NCI-H2227 (cell line): ENCODE measurements at regions not wholly inside any gene's neighbourhood (a gene's known extent, or its start where the extent isn't known, plus 50 kb on each side); places are given as distances from the start of the nearest gene placed in this dataset.
"Not testable (repeated sequence)": the region's sequence is repeated elsewhere in the genome, so short reads cannot be mapped to it uniquely, and the experiment has no call there.

Source experiments
- DNase-seq: peaks from one replicate; lab custom pipeline; 2025; ENCODE audit not compliant: unreplicated experiment; lab: John Stamatoyannopoulos, UW

- DNase-seq = no peak
Observed at GRCh38 chr1:104018922-104019674, 269.4 kb downstream of the AMY1C start.

- DNase-seq = no peak
Observed at GRCh38 chr1:104019675-104020049, 270.0 kb downstream of the AMY1C start.

DNA sequence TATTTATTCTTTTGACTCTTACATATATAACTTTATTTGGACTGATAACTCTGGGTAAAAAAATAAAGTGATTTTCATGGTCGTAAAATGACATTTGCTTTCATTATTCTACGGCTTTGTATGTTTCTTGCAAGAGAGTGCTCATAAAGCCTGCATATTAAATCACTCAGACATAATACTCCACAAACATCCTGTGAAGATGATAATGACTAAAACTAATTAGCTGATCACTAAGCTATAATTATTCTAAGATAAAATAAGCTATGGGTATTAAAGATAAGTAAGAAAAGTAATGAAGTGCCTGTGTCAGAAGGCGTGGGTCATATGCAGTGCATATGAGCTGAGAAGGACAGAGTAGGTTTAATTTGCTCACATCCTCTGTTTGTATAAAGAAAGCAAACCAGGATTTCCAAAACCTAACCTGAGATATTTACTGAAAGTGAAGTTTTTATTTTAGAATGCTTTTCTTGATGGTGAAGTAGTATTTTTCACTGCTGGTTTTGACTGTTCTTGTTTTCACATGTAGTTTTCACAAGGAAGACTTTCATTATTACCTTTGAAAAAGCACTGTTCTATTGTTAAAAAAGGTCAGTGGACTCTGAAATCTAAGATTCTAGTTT is 278.8 kb downstream of the AMY1C start:
- no peak for DNase-seq

DNA sequence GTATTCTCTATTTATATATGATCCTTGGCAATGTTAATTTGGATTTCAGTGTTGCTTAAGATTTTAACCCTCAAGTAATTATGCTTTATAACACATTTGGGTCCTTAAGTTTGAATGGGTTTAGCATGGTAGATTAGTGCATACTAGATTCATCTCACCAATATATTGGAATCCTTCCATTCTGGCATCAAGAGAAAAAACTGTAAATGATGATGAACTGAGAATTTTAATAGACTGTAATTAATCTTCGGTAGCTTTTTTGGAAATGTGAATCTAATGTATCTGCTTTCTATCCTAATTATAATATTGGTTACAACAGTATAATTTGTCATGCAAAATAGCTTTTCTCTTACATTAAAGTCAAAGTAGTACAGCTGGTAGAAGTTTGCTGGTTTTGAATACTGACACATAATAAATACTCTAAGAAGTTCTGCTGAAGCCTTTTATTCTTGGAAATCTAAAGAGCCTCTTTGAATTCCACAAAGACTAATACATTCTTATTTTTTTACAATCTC is 279.8 kb downstream of the AMY1C start:
- no peak for DNase-seq

GRCh38 chr1:104056786-104057185 is 307.1 kb downstream of the AMY1C start:
- no peak for DNase-seq

GRCh38 chr1:104057219-104057898 is 307.7 kb downstream of the AMY1C start:
- DNase-seq = not testable (repeated sequence)

DNA sequence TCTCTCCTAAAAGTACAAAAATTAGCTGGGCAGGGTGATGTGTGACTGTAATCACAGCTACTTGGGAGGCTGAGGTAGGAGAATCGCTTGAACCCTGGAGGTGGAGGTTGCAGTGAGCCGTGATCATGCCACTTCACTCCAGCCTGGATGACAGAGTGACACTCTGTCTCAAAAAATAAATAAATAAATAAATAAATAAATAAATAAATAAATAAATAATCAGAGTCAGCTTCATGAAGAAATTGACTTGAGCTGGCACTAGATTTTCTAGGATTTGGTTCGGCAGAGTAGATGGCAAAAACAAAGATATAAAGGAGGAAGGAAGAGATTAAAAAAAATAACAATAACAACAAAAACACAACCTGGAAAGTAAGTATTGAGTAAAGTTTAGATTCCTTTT is 311.9 kb downstream of the AMY1C start:
- not testable (repeated sequence) for DNase-seq

DNA sequence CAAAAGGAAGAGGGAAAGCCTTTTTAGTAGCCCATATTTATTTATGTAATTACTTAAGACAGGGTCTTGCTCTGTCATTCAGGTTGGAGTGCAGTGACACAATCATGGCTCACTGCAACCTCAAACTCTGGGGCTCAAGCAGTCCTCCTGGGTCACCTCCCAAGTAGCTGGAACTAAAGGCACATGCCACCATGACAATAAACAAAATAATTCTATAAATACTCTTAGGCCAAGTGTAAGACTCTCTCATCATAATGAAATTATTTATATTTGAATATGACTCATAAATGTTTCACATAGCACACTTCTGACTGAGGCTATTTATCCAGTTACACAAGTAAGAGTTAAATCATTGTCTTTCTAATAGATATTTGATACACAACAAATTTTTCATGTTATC is 314.7 kb downstream of the AMY1C start:
- no peak for DNase-seq

- no peak for DNase-seq
Observed at GRCh38 chr1:104072915-104073371, 323.2 kb downstream of the AMY1C start.

DNA sequence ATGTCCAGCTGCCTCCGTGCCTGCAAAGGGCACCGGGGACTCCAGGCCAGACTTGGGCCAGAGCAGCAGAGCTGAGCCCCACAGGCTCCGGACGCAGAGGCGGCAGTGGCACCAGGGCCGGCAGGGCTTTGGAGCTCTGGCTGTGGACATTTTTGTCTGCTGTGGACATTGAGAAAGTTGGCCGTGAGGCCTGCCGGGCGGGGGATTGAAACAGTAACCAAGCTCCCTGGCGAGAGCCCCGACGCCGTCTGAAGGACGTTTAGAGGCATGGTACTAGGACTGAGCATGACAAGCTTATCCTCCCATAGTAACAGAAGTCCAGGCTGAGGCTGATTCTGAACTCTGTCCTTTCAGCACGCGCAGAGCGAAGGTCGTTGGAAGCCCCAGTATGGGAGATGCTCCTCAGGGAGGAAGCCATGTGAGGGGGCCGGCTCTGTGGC is 323.8 kb downstream of the AMY1C start:
- DNase-seq = no peak

DNA sequence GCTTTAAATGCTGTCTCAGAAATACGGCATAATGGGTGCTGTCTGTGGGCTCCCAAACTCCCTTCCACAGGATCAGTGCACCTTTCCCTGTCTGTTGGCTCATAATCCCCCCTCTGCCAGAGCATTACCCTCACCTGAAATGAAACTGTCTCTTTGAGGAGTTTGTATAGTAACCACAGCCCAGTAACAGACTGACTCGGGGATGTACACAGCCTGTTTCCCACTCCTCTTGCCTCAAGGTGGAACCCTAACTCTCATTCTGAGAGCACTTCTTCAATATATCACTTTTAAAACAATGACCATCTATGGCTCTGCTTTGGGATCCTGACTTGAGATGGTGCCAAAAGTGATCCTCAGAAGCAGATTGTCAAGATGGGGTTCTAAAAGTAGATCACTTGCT is 332.5 kb downstream of the AMY1C start:
- no peak for DNase-seq

- no peak for DNase-seq
Observed at GRCh38 chr1:104084380-104084779, 334.7 kb downstream of the AMY1C start.

DNA sequence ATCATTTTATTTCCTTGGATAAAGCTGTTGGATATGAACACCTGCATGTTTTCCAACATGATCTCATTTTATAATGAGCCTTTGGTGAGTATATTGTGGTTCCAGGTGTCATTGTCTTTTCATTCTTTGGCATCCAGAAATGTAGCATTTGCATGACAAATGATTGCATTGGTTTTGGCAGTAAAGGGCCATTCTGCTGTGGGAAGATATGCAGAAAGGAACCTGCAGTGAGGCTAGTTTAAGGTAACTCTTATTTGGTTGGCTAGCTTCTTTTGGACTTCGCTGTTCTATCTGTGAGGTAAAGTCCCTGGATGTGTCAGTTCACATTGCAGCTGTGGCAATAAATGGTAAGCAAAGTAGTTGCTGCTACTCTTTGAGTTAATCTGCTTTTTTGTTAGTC is 343.0 kb downstream of the AMY1C start:
- no peak for DNase-seq

DNA sequence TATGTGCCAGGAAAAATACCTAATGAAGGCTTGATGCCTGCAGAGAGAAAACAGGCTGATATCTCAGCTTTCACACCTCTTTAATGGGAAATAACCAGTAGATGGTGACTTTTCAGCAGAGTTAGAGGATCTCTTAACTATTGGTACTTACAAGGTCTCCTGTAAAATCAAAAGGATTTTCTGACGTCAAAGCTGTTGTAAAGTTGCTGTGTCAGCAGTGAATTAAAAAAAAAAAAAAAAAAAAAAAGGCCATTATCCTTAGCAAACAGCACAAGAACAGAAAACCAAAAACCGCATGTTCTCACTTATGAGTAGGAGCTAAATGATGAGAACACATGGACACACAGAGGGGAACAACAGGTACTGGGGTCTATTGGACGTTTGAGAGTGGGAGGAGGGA is 349.1 kb downstream of the AMY1C start:
- DNase-seq = no peak

DNA sequence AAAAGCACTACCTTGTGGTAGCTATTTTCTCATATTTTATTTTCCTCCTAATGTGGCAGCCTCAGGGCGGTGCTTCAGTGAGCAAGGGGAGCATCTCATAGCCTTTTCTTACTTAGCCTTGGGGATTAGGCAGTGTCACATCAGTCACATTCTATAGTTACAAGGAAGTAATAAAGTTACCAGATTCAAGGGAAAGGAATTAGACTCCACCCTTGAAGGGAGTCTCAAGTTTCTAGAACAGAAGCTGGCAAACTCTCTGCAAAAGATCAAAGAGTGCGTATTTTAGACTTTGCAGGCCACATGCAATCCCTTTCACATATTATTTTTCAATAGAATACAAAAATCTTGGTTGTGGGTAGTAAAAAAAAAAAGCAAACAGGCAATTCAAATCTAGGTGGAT is 350.4 kb downstream of the AMY1C start:
- no peak for DNase-seq

DNA sequence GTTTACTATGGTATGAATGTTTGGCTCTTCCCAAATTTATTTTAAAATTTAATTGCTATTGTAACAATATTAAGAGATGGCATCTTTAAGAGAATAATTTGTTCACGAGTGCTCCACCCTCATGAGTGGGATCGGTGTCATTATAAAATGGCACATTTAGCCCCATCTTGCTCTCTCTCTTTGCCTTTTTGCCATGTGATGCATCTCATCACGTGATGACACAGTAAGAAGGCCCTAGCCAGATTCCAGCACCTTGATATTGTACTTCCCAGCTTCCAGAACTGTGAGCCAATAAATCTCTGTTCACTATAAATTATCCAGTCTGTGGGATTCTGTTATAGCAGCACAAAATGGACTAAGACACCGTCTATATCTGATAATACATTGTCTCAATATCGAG is 355.8 kb downstream of the AMY1C start:
- DNase-seq = no peak

DNA sequence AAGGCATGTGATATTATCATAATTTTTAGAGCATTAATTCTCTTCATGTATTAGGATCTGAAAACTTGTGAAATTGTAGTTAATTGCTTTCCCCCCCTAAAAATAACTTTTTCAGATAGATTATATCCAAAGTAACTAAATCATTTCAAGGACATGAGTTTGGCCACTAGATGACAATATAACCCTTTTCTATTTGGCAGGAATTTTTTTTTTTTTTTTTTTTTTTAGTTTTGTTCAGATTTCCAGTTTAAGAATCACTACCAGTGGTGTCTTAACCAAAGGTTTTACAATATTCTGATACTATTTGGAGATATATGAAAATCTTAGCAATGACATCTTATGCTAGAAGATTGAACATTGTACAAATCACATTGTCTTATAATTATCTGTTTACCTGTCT is 370.8 kb downstream of the AMY1C start:
- DNase-seq = no peak

DNA sequence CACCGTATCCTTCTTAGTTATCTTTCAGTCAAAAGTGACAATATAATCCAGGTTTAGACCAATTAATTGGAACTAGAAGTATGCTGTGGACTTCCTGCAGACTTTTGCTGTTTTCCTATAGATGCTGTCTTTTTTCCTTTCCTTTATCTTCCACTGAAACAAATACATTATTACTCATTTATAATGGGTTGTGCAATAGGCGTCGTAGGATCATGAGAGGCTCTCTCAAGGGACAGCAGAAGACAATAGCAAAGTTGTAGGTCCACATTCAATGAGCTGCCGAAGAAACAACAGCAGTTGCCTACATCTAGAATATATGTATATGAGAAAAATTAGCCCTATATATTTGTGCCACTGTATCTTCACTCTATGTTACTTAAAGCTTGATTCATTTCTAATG is 371.6 kb downstream of the AMY1C start:
- no peak for DNase-seq

- DNase-seq = no peak
Observed at GRCh38 chr1:104125266-104125665, 375.6 kb downstream of the AMY1C start.

DNA sequence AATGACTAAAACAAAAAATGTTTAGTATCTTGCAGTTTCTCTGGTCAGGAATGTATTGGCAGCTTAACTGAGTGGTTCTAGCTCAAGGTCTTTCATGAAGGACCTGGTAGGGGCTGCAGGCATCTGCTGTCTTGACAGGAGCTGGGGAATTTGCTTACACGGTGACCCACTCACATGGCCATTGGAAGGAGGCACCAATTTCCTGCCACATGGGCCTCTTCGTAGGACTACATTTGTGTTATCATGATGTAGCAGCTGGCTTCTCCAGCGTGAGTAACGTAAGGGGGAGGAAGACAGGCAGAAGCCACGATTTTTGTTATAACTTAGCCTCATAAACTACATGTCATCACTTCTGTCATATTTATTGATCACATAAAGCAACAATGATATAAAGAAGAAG is 376.3 kb downstream of the AMY1C start:
- DNase-seq = no peak

- DNase-seq = no peak
Observed at GRCh38 chr1:104132382-104132973, 382.8 kb downstream of the AMY1C start.

- not testable (repeated sequence) for DNase-seq
Observed at GRCh38 chr1:104135036-104135435, 385.3 kb downstream of the AMY1C start.
